ENCODE measurements at regions not wholly inside any gene's neighbourhood (a gene's known extent, or its start where the extent isn't known, plus 50 kb on each side); places are given as distances from the start of the nearest gene placed in this dataset.

DNA sequence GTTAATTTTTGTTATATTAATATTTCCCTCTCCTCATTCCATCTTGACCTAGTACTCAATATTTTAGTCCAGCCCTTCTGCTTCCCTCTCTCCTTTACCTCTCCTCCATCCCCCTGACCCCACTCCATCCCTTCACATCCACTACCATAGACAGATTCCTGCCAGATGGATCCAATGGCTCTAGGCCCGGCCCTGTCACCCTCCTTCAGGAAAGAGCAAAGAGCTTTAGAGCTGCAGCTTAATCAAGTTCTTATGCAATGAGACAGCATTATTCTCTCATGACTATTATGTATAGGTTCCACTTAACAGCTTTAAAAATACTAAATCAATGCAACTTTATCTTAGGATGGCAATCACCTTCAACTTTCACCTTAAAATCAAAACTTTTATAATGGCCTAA, 200.7 kb upstream of the TTC14 start:
- TF ChIP-seq, protein P1, sequence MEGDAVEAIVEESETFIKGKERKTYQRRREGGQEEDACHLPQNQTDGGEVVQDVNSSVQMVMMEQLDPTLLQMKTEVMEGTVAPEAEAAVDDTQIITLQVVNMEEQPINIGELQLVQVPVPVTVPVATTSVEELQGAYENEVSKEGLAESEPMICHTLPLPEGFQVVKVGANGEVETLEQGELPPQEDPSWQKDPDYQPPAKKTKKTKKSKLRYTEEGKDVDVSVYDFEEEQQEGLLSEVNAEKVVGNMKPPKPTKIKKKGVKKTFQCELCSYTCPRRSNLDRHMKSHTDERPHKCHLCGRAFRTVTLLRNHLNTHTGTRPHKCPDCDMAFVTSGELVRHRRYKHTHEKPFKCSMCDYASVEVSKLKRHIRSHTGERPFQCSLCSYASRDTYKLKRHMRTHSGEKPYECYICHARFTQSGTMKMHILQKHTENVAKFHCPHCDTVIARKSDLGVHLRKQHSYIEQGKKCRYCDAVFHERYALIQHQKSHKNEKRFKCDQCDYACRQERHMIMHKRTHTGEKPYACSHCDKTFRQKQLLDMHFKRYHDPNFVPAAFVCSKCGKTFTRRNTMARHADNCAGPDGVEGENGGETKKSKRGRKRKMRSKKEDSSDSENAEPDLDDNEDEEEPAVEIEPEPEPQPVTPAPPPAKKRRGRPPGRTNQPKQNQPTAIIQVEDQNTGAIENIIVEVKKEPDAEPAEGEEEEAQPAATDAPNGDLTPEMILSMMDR (IDR thresholded peaks at IDR 0.05), result no peak
- no peak for TF ChIP-seq RFX5 (IDR thresholded peaks at IDR 0.05)
- TF ChIP-seq, protein P2, sequence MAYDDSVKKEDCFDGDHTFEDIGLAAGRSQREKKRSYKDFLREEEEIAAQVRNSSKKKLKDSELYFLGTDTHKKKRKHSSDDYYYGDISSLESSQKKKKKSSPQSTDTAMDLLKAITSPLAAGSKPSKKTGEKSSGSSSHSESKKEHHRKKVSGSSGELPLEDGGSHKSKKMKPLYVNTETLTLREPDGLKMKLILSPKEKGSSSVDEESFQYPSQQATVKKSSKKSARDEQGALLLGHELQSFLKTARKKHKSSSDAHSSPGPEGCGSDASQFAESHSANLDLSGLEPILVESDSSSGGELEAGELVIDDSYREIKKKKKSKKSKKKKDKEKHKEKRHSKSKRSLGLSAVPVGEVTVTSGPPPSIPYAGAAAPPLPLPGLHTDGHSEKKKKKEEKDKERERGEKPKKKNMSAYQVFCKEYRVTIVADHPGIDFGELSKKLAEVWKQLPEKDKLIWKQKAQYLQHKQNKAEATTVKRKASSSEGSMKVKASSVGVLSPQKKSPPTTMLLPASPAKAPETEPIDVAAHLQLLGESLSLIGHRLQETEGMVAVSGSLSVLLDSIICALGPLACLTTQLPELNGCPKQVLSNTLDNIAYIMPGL (CRISPR knock-in tag; IDR thresholded peaks at IDR 0.05; ENCODE audit: borderline replicate concordance), result no peak
- no peak for TF ChIP-seq POLR2A (IDR thresholded peaks at IDR 0.05; ENCODE audit: low read length)
- TF ChIP-seq CHD2 (IDR thresholded peaks at IDR 0.05; ENCODE audit: low read length, partially characterized antibody), result no peak
- TF ChIP-seq RNF2 (IDR thresholded peaks at IDR 0.05; ENCODE audit: borderline replicate concordance, low read depth), result no peak
- TF ChIP-seq, protein P3, sequence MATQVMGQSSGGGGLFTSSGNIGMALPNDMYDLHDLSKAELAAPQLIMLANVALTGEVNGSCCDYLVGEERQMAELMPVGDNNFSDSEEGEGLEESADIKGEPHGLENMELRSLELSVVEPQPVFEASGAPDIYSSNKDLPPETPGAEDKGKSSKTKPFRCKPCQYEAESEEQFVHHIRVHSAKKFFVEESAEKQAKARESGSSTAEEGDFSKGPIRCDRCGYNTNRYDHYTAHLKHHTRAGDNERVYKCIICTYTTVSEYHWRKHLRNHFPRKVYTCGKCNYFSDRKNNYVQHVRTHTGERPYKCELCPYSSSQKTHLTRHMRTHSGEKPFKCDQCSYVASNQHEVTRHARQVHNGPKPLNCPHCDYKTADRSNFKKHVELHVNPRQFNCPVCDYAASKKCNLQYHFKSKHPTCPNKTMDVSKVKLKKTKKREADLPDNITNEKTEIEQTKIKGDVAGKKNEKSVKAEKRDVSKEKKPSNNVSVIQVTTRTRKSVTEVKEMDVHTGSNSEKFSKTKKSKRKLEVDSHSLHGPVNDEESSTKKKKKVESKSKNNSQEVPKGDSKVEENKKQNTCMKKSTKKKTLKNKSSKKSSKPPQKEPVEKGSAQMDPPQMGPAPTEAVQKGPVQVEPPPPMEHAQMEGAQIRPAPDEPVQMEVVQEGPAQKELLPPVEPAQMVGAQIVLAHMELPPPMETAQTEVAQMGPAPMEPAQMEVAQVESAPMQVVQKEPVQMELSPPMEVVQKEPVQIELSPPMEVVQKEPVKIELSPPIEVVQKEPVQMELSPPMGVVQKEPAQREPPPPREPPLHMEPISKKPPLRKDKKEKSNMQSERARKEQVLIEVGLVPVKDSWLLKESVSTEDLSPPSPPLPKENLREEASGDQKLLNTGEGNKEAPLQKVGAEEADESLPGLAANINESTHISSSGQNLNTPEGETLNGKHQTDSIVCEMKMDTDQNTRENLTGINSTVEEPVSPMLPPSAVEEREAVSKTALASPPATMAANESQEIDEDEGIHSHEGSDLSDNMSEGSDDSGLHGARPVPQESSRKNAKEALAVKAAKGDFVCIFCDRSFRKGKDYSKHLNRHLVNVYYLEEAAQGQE (IDR thresholded peaks at IDR 0.05), result no peak
- no peak for TF ChIP-seq HDAC2 (IDR thresholded peaks at IDR 0.05)
- no peak for TF ChIP-seq RAD21 (conservative IDR thresholded peaks at IDR 0.05 in 1 of 2, IDR thresholded peaks at IDR 0.05 in 1 of 2)
- TF ChIP-seq, protein P4, sequence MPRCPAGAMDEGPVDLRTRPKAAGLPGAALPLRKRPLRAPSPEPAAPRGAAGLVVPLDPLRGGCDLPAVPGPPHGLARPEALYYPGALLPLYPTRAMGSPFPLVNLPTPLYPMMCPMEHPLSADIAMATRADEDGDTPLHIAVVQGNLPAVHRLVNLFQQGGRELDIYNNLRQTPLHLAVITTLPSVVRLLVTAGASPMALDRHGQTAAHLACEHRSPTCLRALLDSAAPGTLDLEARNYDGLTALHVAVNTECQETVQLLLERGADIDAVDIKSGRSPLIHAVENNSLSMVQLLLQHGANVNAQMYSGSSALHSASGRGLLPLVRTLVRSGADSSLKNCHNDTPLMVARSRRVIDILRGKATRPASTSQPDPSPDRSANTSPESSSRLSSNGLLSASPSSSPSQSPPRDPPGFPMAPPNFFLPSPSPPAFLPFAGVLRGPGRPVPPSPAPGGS (IDR thresholded peaks at IDR 0.05), result no peak
